ENCODE measurements at regions not wholly inside any gene's neighbourhood (a gene's known extent, or its start where the extent isn't known, plus 50 kb on each side); places are given as distances from the start of the nearest gene placed in this dataset.

DNA sequence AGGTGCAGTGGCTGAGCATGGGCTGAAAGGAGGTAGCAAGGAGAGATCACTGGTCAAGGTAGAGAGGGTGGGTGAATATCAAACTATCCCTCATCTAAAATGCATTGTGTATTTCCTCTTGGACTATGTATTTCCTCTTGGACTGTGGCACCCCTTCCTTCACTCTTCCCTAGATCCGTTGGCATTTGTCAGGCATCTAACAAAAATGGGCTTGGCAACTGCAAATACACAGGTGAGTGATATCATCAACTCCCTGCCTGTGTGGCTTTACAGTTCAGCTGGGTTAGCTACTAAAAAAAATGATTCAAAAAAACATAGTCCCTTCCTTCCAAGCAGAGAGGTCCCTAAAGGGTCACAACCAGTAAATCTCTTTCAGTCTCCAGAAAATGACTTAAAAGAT, 142.8 kb upstream of the FUT8 start:
- FAIRE-seq (no peak), DNase-seq (ENCODE audit: extremely low spot score, insufficient read length, low read depth) (no peak)

- no peak for DNase-seq (ENCODE audit: extremely low spot score, insufficient read length, low read depth)
- no peak for FAIRE-seq
These were observed 135.5 kb upstream of the FUT8 start for GRCh38 chr14:65277027-65277426.

DNA sequence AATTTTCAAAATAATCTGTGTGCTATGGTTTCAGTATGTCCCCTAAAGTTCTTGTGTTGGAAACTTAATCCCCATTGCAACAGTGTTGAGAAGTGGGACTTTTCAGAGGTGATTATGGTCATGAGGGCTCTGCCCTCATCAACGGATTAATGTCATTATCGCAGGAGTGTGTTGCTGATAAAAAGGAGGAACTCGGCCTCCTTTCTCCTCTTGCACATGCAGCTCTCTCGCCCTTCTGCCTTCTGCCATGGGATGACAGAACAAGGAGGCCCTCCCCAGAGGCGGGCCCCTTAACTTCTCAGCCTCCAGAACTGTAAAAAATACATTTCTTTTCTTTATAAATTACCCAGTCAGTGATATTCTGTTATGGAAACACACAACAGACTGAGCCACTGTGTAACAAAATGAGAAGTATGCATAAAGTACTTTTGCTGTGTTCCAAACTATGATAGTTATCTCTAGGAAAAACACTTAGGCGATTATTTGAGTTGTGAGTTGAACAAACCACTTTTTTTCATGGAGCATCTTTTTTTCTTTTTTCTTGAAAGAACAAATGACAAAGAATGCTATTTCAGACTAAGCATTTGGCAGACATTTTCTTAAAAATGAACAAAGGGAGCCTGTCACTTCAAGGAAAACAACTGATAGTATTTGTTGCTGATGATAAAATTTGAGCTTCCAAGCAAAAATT, 134.8 kb upstream of the FUT8 start:
- DNase-seq (ENCODE audit: extremely low spot score, insufficient read length, low read depth) (no peak), FAIRE-seq (no peak)

GRCh38 chr14:65278589-65278988, 133.9 kb upstream of the FUT8 start:
- DNase-seq (ENCODE audit: extremely low spot score, insufficient read length, low read depth) (no peak), FAIRE-seq (no peak)

DNA sequence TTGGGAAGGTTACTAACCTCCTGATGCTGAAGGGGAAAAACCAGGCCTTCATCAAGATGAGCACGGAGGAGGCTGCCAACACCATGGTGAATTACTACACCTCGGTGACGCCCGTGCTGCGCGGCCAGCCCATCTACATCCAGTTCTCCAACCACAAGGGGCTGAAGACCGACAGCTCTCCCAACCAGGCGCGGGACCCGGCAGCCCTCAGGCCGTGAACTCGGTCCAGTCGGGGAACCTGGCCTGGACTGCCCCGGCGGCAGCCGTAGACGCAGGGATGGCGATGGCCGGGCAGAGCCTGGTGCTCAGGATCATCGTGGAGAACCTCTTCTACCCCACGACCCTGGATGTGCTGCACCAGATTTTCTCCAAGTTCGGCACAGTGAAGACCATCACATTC, 133.0 kb upstream of the FUT8 start:
- FAIRE-seq (no peak), DNase-seq (ENCODE audit: extremely low spot score, insufficient read length, low read depth) (no peak)

DNA sequence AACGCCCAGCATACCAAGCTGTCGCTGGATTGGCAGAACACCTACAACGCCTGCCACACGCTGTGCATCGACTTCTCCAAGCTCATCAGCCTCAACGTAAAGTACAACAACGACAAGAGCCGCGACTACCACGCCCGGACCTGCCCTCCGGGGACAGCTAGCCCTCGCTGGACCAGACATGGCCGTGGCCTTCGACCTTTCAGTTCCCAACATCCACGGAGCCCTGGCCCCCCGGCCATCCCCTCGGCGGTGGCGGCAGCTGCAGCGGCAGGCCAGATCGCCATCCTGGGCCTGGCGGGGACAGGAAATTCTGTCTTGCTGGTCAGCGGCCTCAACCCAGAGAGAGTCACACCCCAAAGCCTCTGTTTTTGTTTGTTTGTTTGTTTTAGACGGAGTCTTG, 132.6 kb upstream of the FUT8 start:
- FAIRE-seq, result no peak
- no peak for DNase-seq (ENCODE audit: extremely low spot score, insufficient read length, low read depth)

DNA sequence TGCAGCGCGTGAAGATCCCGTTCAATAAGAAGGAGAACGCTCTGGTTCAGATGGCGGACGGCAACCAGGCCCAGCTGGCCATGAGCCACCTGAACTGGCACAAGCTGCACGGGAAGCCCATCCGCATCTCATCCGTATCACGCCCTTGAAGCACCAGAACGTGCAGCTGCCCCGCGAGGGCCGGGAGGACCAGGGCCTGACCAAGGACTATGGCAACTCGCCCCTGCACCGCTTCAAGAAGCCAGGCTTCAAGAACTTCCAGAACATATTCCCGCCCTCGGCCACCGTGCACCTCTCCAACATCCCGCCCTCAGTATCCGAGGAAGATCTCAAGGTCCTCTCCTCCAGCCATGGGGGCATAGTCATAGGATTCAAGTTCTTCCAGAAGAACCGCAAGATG, 131.9 kb upstream of the FUT8 start:
- DNase-seq (ENCODE audit: extremely low spot score, insufficient read length, low read depth) (no peak), FAIRE-seq (no peak)

- no peak for DNase-seq (ENCODE audit: extremely low spot score, insufficient read length, low read depth)
- peak; percentile 82 for FAIRE-seq
These were observed 130.3 kb upstream of the FUT8 start for GRCh38 chr14:65281991-65282895.

DNA sequence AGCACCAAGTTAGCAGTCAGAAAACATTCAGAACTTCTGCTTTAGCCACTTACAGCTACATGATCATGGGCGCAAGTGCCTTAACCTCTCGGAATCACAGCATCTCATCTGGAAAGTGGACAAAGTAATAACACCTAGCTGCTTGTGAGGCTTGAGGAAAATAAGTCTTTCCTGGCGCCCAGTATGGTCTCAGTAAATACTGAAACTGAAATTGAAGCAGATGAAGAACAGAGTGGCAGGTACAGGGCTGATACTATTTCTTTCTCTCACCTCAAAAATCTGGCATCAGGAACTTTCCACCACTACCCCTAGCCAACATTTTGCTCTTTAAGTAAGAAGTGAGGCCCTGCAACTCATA, 129.7 kb upstream of the FUT8 start:
- FAIRE-seq (no peak), DNase-seq (ENCODE audit: extremely low spot score, insufficient read length, low read depth) (no peak)

DNA sequence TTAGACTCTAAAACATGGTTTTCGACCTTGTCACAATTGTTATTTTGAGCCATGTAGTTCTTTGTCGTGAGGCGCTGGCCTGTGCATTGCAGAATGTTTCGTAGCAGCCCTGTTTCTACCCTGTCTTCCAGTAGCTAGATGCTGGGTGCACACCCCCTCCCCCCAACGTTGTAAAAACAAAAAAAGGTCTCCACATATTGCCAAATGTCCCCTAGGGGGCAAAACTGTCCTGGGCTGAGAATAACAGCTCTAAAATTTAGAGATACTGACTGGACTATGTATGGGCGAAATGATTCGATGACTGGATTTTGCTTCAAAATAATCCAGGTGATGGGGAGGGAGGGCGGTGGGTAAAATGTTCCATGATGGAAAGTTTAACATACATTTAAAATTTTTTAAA, 126.1 kb upstream of the FUT8 start:
- FAIRE-seq (peak; percentile 79), DNase-seq (ENCODE audit: extremely low spot score, insufficient read length, low read depth) (no peak)

DNA sequence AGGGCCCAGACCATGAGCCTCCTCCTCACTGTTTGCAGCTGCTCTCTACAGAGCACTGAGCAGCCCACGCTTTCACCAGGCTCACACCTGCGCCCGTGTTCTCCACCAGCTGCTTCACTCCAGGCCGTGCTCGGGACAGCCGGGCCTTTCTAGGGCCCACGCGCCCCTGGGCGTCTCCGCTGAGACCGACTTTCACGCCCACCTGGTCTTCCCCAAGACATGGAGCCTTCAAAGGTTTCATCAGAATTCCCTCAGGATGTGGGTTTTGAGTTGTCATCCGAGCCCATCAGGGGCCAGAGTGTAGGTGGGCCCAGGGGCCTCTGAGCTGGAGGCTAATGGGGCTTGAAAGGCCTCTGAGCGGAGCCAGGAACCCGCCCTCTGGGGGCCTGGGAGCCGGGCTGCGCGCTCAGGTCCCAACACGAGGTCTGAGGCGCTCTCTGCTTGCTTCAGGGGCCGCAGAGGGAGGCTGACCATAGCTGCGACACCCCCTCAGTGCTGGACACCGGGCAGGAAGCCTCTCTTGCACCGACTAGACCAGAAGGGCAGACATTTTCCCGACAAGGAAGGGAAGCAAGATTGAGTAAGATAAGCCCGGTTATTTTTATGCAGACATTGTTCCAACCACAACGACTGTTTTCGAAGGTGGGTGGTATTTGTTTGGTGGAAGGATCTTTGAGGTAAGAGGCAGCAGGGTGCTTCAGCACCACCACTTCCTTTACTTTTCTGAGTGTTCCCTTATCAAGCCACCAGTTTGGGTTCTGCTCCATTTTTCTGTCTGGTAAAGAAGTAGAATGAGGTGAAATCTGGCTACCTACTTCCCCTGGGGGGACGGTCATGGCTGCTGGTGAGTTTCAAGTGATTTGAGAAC, 125.0 kb upstream of the FUT8 start:
- FAIRE-seq, result peak; percentile 96
- DNase-seq (ENCODE audit: extremely low spot score, insufficient read length, low read depth), result no peak

- FAIRE-seq, result peak; percentile 81
- no peak for DNase-seq (ENCODE audit: extremely low spot score, insufficient read length, low read depth)
These were observed 121.7 kb upstream of the FUT8 start for GRCh38 chr14:65290830-65291229.

- DNase-seq (ENCODE audit: extremely low spot score, insufficient read length, low read depth) (no peak), FAIRE-seq (peak; percentile 68)
These were observed 121.0 kb upstream of the FUT8 start for GRCh38 chr14:65291531-65291930.

GRCh38 chr14:65294816-65295215, 117.7 kb upstream of the FUT8 start:
- no peak for FAIRE-seq
- DNase-seq (ENCODE audit: extremely low spot score, insufficient read length, low read depth), result no peak

DNA sequence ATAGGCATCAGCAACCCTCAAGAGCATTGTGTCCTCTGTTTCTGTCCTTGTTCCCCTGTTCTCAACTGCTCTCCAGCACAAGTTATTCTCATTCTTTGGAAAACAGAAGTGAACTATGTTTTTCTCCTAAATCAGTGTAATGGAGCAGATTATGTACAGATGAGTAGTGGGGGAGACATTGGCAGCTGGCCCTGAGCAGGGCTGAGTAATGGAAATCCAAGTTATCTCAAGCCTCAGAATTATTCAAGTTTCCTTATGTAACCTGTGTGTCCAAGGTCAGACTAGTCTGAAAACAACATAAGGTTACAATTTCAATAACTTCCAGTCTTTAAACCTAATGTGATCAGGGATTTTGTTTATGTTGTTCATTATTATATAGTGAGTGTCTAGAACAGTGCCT, 116.1 kb upstream of the FUT8 start:
- DNase-seq (ENCODE audit: extremely low spot score, insufficient read length, low read depth) (no peak), FAIRE-seq (no peak)

DNA sequence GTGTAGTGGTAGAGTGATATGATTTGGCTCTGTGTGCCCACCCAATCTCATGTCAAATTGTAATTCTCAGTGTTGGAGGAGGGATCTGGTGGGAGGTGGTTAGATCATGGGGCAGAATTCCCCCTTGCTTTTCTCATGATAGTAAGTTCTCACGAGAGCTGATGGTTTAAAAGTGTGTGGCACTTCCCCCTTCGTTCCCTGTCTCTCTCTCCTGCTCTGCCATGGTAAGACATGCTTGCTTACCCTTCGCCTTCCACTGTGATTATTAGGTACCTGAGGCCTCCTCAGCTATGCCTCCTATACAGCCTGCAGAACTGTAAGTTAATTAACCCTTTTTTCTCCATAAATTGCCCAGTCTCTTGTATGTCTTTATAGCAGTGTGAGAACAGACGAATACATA, 115.7 kb upstream of the FUT8 start:
- FAIRE-seq, result peak; percentile 21
- DNase-seq (ENCODE audit: extremely low spot score, insufficient read length, low read depth), result no peak

DNA sequence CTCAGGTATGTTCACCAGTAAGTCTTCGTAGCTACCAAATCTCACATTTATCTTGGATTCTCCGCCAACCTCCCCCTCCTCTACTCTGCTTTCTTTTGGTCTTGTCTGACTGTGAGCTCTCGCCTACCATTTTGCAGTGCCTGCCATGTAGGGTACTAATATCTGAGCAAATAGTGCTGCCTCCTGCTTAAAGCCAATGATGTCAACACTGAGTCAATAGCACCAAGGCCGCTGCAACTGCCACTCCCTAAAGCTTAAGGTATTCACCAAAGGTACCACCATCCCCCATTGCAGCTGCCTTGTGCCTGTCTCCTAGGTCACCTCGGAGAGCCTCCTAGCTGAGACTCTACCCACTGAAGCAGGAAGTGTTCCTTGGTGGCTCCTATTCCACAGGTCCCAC, 114.8 kb upstream of the FUT8 start:
- DNase-seq (ENCODE audit: extremely low spot score, insufficient read length, low read depth) (no peak), FAIRE-seq (no peak)

GRCh38 chr14:65299826-65300225, 112.7 kb upstream of the FUT8 start:
- FAIRE-seq, result no peak
- DNase-seq (ENCODE audit: extremely low spot score, insufficient read length, low read depth), result no peak

- DNase-seq (ENCODE audit: extremely low spot score, insufficient read length, low read depth) (no peak), FAIRE-seq (no peak)
These were observed 110.5 kb upstream of the FUT8 start for GRCh38 chr14:65301862-65302539.

DNA sequence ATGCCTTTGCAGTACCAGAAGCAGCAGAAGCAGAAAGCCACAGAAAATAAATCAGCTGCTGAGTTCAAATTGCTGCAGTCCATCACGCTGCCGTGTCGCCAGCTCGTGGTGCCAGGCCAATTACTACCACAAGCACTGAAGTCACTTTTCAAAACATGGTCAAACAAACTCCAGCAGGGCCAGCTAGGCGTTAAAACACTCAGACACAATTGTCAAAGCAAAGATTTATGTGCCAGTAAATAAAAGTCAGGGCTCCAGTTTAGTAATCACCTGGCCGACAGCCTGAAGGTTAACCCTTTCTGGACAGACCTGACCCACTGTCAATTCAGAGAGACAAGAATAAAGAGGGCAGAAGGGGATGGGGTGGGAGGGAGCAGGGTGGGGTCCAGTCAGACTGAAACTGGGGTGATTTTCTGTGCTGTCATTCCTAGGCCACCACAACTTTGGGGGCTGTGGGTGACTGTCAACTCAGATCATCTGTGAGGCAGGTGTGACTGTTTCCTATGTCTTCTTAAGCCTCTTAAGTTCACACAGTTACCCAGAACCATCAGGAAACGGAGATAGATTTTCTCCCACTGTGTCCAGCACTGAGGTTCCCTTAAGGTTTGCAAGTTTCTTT, 109.8 kb upstream of the FUT8 start:
- DNase-seq (ENCODE audit: extremely low spot score, insufficient read length, low read depth) (no peak), FAIRE-seq (peak; percentile 99)
